K562 (cell line): ENCODE measurements at regions not wholly inside any gene's neighbourhood (a gene's known extent, or its start where the extent isn't known, plus 50 kb on each side); places are given as distances from the start of the nearest gene placed in this dataset.

ENCODE experiments used
- ATAC-seq: fragments of 200-7000 bp; cut with Tn5 transposase; 3 replicates; pipeline ENCODE4 v1.9.1; 2020; ENCODE audit warnings: moderate library complexity
- BruUV-seq: library from RNA; stranded (reverse); fragments of 400-500 nt; replicated peaks from 2 replicates; lab custom pipeline; 2021; lab: Mats Ljungman, UMichigan
- CTCF ChIA-PET: fragments of 300-600 bp; formaldehyde crosslinking; extraction: SDS; loops from one replicate; lab custom pipeline; 2021; ENCODE audit warnings: low intra/inter-chr PET ratio; lab: Yijun Ruan, JAX
- POLR2A ChIA-PET: fragments of 300-600, 350-650 bp; sonication (Branson Sonifier 250); formaldehyde crosslinking; extraction: SDS; loops from one replicate; lab custom pipeline; 2021; ENCODE audit warnings: antibody characterized with exemption, inconsistent platforms; lab: Yijun Ruan, JAX
- DNase-seq, 4 experiments: peaks; one replicate each; pipeline versions ENCODE4 v3.0.0 to v3.0.0-alpha.2; 2011 to 2018; ENCODE audit warnings: low spot score in 3 of 4, mixed read lengths in 3 of 4; ENCODE audit errors: extremely low read depth in 1 of 4
- FAIRE-seq: peaks from 2 replicates; lab custom pipeline; 2011; peaks lifted over from hg19 to GRCh38; lab: Jason Lieb, UNC
- H2AFZ ChIP-seq: 2 replicates; pipeline ENCODE4 v1.6.0; 2011; ENCODE audit warnings: low read depth, low read length, control low read depth, inconsistent platforms
- H3K27ac ChIP-seq: fragments of 200-600 bp; 3 replicates; pipeline ENCODE4 v1.8.0; 2011; ENCODE audit warnings: low read depth, mild to moderate bottlenecking, control low read depth, inconsistent platforms, low read length, moderate library complexity, mixed read lengths; ENCODE audit errors: extremely low read depth
- H3K27me3 ChIP-seq, 2 experiments: fragments of 300-600 bp in 1 of 2; 2 replicates in 1 of 2; 3 replicates in 1 of 2; pipeline versions ENCODE4 v1.6.0 to v1.8.0; 2011; ENCODE audit warnings: inconsistent platforms in 2 of 2, low read length in 2 of 2, mild to moderate bottlenecking in 1 of 2, mixed read lengths in 1 of 2, moderate library complexity in 1 of 2; ENCODE audit not compliant: control insufficient read depth in 2 of 2, insufficient read depth in 2 of 2
- H3K36me3 ChIP-seq: fragments of 300-600 bp; 3 replicates; pipeline ENCODE4 v1.8.0; 2011; ENCODE audit warnings: mild to moderate bottlenecking, low read length, inconsistent platforms; ENCODE audit not compliant: control insufficient read depth, insufficient read depth
- H3K4me1 ChIP-seq, 2 experiments: fragments of 200-600 bp in 1 of 2; replicated peaks in 1 of 2; 2 replicates in 1 of 2; 3 replicates in 1 of 2; pipeline versions ENCODE4 v1.5.1 to v1.8.0; 2011; ENCODE audit warnings: inconsistent platforms in 2 of 2, low read length in 2 of 2, mild to moderate bottlenecking in 1 of 2, mixed read lengths in 1 of 2, moderate library complexity in 1 of 2; ENCODE audit not compliant: control insufficient read depth in 2 of 2, insufficient read depth in 2 of 2
- H3K4me2 ChIP-seq: 2 replicates; pipeline ENCODE4 v1.6.1; 2011; ENCODE audit warnings: low read length, control low read depth, inconsistent platforms, mixed read lengths; ENCODE audit not compliant: insufficient read depth
- H3K4me3 ChIP-seq: fragments of 200-600 bp; sonication (generic), shearing (Covaris generic); 2 replicates; pipeline ENCODE4 v1.5.1; 2016; ENCODE audit warnings: control low read depth, inconsistent platforms
- H3K79me2 ChIP-seq: fragments of 200-600 bp; 3 replicates; pipeline ENCODE4 v1.8.0; 2011; ENCODE audit warnings: low read length, inconsistent platforms; ENCODE audit not compliant: control insufficient read depth, insufficient read depth
- H3K9ac ChIP-seq, 2 experiments: 2 replicates each; pipeline versions ENCODE4 v1.6.0 to v1.6.1; 2011; ENCODE audit warnings: low read depth in 2 of 2, low read length in 2 of 2, control low read depth in 1 of 2, inconsistent platforms in 1 of 2, mild to moderate bottlenecking in 1 of 2, mixed read lengths in 1 of 2; ENCODE audit not compliant: insufficient read depth in 1 of 2
- H3K9me1 ChIP-seq: one replicate; pipeline ENCODE4 v1.6.0; 2011; ENCODE audit warnings: inconsistent platforms, mild to moderate bottlenecking, low read length, moderate library complexity; ENCODE audit not compliant: control insufficient read depth, insufficient read depth
- H3K9me3 ChIP-seq: replicated peaks from 2 replicates; pipeline ENCODE4 v1.5.1; 2011; ENCODE audit warnings: low read depth, low read length, inconsistent platforms; ENCODE audit not compliant: control insufficient read depth, insufficient read depth
- H4K20me1 ChIP-seq: replicated peaks from 2 replicates; pipeline ENCODE4 v1.6.1; 2011; ENCODE audit warnings: low read length, inconsistent platforms, mixed read lengths; ENCODE audit not compliant: control insufficient read depth, insufficient read depth
- CXXC5 ChIP-seq: fragments of 250-450 bp; sonication (Bioruptor Pico); IDR thresholded peaks from 2 replicates; pipeline ENCODE4 v1.8.0; 2022; ENCODE audit warnings: inconsistent platforms, mild to moderate bottlenecking, moderate library complexity
- GABPA ChIP-seq: fragments of 200-800 bp; sonication (Bioruptor generic); conservative IDR thresholded peaks from 2 replicates; pipeline ENCODE4 v1.6.1; 2016; ENCODE audit warnings: low read depth, missing genetic modification characterization, missing compliant biosample characterization
- HDGF ChIP-seq: fragments of 450-650 bp; IDR thresholded peaks from 2 replicates; pipeline ENCODE4 v1.6.1; 2016
- LARP7 ChIP-seq: fragments of 450-650 bp; IDR thresholded peaks from 2 replicates; pipeline ENCODE4 v1.6.1; 2016
- NFXL1 ChIP-seq: fragments of 450-650 bp; formaldehyde crosslinking; IDR thresholded peaks from 2 replicates; pipeline ENCODE4 v1.4.0; 2021; ENCODE audit warnings: mild to moderate bottlenecking
- XRCC4 ChIP-seq: IDR thresholded peaks from one replicate; pipeline ENCODE4 v1.6.1; 2011; ENCODE audit not compliant: insufficient read depth, insufficient read length; ENCODE audit errors: extremely low read depth
- ZNF217 ChIP-seq: sonication (generic); formaldehyde crosslinking; IDR thresholded peaks from 2 replicates; pipeline ENCODE4 v1.8.0; 2022; ENCODE audit warnings: mild to moderate bottlenecking, missing genetic modification reagents
- ZNF436 ChIP-seq: fragments of 250-450, 450-650 bp; sonication (Bioruptor Pico); formaldehyde crosslinking; IDR thresholded peaks from 2 replicates; pipeline ENCODE4 v1.7.0; 2020; ENCODE audit warnings: mild to moderate bottlenecking
- ZNF551 ChIP-seq: fragments of 250-450 bp; sonication (Bioruptor Pico); IDR thresholded peaks from 2 replicates; pipeline ENCODE4 v1.5.0; 2021; ENCODE audit warnings: mild to moderate bottlenecking, moderate library complexity
- ZNF583 ChIP-seq: fragments of 250-450 bp; sonication (Bioruptor Pico); IDR thresholded peaks from 2 replicates; pipeline ENCODE4 v1.4.0; 2020
- ZNF696 ChIP-seq: fragments of 250-450 bp; sonication (Bioruptor Pico); conservative IDR thresholded peaks from 2 replicates; pipeline ENCODE4 v1.4.0; 2020; ENCODE audit warnings: mild to moderate bottlenecking, moderate library complexity
- WGBS: fragments of 100-300 bp; shearing (Covaris generic); methylation state at CpG from one replicate; pipeline ENCODE4 v1.1.6; 2016; ENCODE audit warnings: low coverage, mixed read lengths; ENCODE audit not compliant: insufficient coverage; ENCODE audit errors: missing lambda C conversion rate; 5-methylcytosine and 5-hydroxymethylcytosine counted together
- in situ Hi-C: fragments of 300-500 bp; cut with MboI; formaldehyde crosslinking; loops from 4 replicates; pipeline ENCODE4 v1.15.0; 2018; ENCODE audit warnings: inconsistent platforms, mixed read lengths
- intact Hi-C: fragments of 100-400 bp; cut with micrococcal nuclease; formaldehyde crosslinking; loops from 2 replicates; pipeline ENCODE4 v1.14.2; 2022

DNA sequence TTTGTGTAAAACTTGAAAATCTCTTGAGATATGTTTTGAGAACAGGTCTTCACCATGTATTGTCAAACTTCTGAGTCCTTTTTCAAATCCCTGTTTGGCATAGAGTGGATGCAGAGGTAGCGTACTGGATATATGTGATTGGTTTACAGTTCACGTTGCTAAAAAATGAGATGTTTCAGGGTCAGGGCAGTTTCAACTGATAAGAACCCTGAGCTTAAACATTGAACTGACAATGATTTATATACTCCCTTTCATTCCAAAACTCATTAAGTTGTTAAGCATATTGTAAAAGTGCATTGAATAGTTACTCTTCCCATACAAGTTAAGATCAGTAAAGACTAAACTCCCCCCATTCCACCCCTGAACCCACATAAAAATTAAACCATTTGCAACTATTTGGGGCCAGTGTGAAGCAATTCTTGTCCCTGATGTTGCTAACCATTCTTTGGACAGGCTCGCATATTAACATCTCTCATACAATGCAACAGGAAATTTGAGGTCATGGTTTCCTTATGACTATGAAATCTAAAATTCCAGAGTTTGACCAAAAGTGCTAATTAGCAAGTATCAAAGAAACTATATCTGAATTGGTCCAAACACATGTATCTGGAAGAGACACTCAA lies 470.9 kb upstream of the ACVR2A start:
- DNase-seq (no peak), ATAC-seq (no peak), FAIRE-seq (no peak)
- TF ChIP-seq GABPA (no peak), ZNF583 (CRISPR knock-in tag) (no peak), ZNF696 (CRISPR knock-in tag) (no peak), LARP7 (no peak), XRCC4 (no peak), NFXL1 (no peak), ZNF217 (CRISPR knock-in tag) (no peak), ZNF551 (no peak), ZNF436 (CRISPR knock-in tag) (no peak), CXXC5 (CRISPR knock-in tag) (no peak), HDGF (no peak)
- H3K4me3 ChIP-seq, result no peak overlapping the region
- H3K27me3 ChIP-seq, result no peaks in the 10 kb centered on the region
- H4K20me1 ChIP-seq, result no peaks in the 10 kb centered on the region
- ChIA-PET CTCF (no interaction called here), POLR2A (no interaction called here)
- H3K9me1 ChIP-seq, result no peaks in the 10 kb centered on the region
- H3K27ac ChIP-seq, result no peak overlapping the region
- no peak overlapping the region for H3K9ac ChIP-seq
- H3K4me2 ChIP-seq, result no peak overlapping the region
- BruUV-seq, result no TSS peak
- WGBS, result 0% methylated on average over 3 of the region's 3 CpGs
- no peaks in the 10 kb centered on the region for H3K4me1 ChIP-seq
- no peaks in the 10 kb centered on the region for H3K9me3 ChIP-seq
- in situ Hi-C loops (no loop called here), intact Hi-C loops (no loop called here)
- no peaks in the 10 kb centered on the region for H3K79me2 ChIP-seq
- no peak overlapping the region for H2AFZ ChIP-seq
- no peaks in the 10 kb centered on the region for H3K36me3 ChIP-seq
